ENCODE measurements at regions not wholly inside any gene's neighbourhood (a gene's known extent, or its start where the extent isn't known, plus 50 kb on each side); places are given as distances from the start of the nearest gene placed in this dataset.
A peak's percentile ranks its signal among the peaks of the same experiment; 100 is the strongest.

- no peaks in the 10 kb centered on the region for H3K4me1 ChIP-seq
- TF ChIP-seq POLR2A (IDR thresholded peaks at IDR 0.05) (no peak), CTCF (IDR thresholded peaks at IDR 0.05) (no peak)
- no peaks in the 10 kb centered on the region for H3K36me3 ChIP-seq
- no peak for DNase-seq
- no peak overlapping the region for H3K4me3 ChIP-seq
- 81 to 94% methylated on average over 1 of the region's 1 CpG for WGBS, 2 donors
- intact Hi-C loops (cut with DNase I) = no loop called here
- no peaks in the 10 kb centered on the region for H3K27me3 ChIP-seq
- no peaks in the 10 kb centered on the region for H3K9me3 ChIP-seq
- no peak overlapping the region for H3K27ac ChIP-seq
These were observed 319.4 kb upstream of the KCNH7 start for GRCh38 chr2:163157891-163158496.

DNA sequence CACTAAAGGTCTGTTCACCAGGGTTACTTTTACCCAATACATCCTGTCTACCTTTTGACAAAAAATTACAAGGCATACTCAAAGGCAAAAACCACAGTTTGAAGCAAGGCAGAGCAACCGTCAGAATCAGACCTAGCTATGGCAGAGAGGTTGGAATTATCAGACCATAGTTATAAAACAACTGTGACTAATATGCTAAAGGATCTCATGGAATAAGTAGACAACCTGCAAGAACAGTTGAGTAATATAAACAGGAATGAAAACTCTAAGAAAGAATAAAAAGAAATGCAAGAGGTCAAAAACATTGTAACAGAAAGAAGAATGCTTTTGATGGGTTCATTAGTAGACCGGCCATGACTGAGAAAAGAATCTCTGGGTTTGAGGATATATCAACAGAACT lies 318.8 kb upstream of the KCNH7 start:
- no peaks in the 10 kb centered on the region for H3K9me3 ChIP-seq
- H3K27ac ChIP-seq = no peak overlapping the region
- no peaks in the 10 kb centered on the region for H3K27me3 ChIP-seq
- H3K36me3 ChIP-seq = no peaks in the 10 kb centered on the region
- no peaks in the 10 kb centered on the region for H3K4me1 ChIP-seq
- 84 to 88% methylated on average over 2 of the region's 2 CpGs for WGBS, 2 donors
- DNase-seq = no peak
- H3K4me3 ChIP-seq = no peak overlapping the region
- intact Hi-C loops (cut with DNase I) = no loop called here
- no peak for TF ChIP-seq CTCF (IDR thresholded peaks at IDR 0.05)
- no peak for TF ChIP-seq POLR2A (IDR thresholded peaks at IDR 0.05)

DNA sequence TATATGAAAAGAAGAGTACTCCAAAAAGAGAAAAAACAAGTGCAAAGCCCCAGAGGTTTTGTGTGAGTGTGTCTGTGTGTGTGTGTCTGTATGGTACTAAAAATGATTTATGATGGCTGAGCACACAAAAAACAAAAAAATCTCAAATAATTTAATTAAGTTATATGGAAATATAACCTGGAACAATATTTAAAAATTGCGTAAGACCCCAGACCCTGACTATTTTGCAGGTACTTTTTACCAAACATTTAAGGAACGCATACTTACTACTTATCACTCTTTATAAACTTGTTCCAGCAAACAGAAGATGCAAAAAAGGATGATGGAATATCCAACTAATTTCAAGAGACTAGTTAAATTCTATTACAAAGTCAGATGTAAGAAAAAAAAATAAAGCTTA lies 317.4 kb upstream of the KCNH7 start:
- DNase-seq = no peak
- Histone ChIP-seq H3K9me3 (no peaks in the 10 kb centered on the region), H3K4me1 (no peaks in the 10 kb centered on the region), H3K27ac (no peak overlapping the region), H3K4me3 (no peak overlapping the region), H3K27me3 (no peaks in the 10 kb centered on the region), H3K36me3 (no peaks in the 10 kb centered on the region)
- TF ChIP-seq POLR2A (IDR thresholded peaks at IDR 0.05) (no peak), CTCF (IDR thresholded peaks at IDR 0.05) (no peak)
- intact Hi-C loops (cut with DNase I) = no loop called here
- 89 to 92% methylated on average over 2 of the region's 2 CpGs for WGBS, 2 donors

DNA sequence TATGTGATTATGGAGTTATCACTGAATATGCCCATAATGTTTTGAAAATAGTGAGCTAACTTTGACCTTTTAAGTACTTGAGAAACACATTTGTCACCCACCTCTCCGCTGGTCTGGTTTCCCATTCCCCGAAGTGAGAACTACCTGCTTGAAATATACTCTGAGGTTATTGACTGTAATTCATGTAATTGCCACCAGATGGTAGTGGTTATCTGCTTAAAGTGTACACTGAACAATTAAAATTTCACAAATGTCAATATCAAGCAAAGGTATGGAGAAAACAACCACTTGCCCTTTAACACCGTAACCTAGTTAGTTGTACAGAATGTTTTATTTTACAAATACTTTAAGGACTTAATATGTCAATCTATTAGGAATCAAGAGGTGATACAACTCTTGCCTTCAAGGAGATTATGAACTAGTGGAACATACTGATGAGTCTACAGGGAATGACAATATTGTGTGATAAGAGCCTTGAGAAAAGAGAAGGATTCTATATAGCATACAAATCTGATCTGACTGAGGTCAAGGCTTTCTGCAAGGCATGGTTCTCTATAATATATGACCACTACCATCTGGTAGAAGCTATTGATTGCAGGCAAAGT lies 316.8 kb upstream of the KCNH7 start:
- H3K36me3 ChIP-seq = no peaks in the 10 kb centered on the region
- no peaks in the 10 kb centered on the region for H3K27me3 ChIP-seq
- no peak for DNase-seq
- H3K4me1 ChIP-seq = no peaks in the 10 kb centered on the region
- intact Hi-C loops (cut with DNase I) = no loop called here
- H3K9me3 ChIP-seq = no peaks in the 10 kb centered on the region
- H3K27ac ChIP-seq = no peak overlapping the region
- 21 to 23% methylated on average over 3 of the region's 3 CpGs for WGBS, 2 donors
- TF ChIP-seq CTCF (IDR thresholded peaks at IDR 0.05) (peak; percentile 14 to 69 (median 50)), POLR2A (IDR thresholded peaks at IDR 0.05) (no peak)
- no peak overlapping the region for H3K4me3 ChIP-seq

GRCh38 chr2:163142618-163143017 lies 304.1 kb upstream of the KCNH7 start:
- intact Hi-C loops (cut with DNase I) = no loop called here
- no peak overlapping the region for H3K27ac ChIP-seq
- no peak overlapping the region for H3K4me3 ChIP-seq
- H3K27me3 ChIP-seq = no peaks in the 10 kb centered on the region
- H3K9me3 ChIP-seq = no peaks in the 10 kb centered on the region
- TF ChIP-seq POLR2A (IDR thresholded peaks at IDR 0.05) = no peak
- WGBS, 2 donors = 88 to 92% methylated on average over 2 of the region's 2 CpGs
- DNase-seq = no peak
- no peaks in the 10 kb centered on the region for H3K36me3 ChIP-seq
- H3K4me1 ChIP-seq = no peaks in the 10 kb centered on the region

GRCh38 chr2:163138947-163139346 lies 300.4 kb upstream of the KCNH7 start:
- TF ChIP-seq CTCF (IDR thresholded peaks at IDR 0.05) = no peak
- Histone ChIP-seq H3K4me3 (no peak overlapping the region), H3K36me3 (no peaks in the 10 kb centered on the region), H3K27me3 (no peaks in the 10 kb centered on the region), H3K4me1 (no peaks in the 10 kb centered on the region), H3K9me3 (no peaks in the 10 kb centered on the region), H3K27ac (no peak overlapping the region)
- WGBS, 2 donors = 62 to 67% methylated on average over 2 of the region's 2 CpGs
- intact Hi-C loops (cut with DNase I) = no loop called here
- DNase-seq = no peak

Data from esophagus squamous epithelium (tissue), 5 donors.